Chondrocyte (in vitro differentiated cells): ENCODE measurements at regions not wholly inside any gene's neighbourhood (a gene's known extent, or its start where the extent isn't known, plus 50 kb on each side); places are given as distances from the start of the nearest gene placed in this dataset.

Experiments
- DNase-seq: peaks from one replicate; pipeline ENCODE4 v3.0.0; 2021; ENCODE audit warnings: mixed read lengths, low spot score
- H3K27ac Mint-ChIP-seq: one replicate; pipeline ENCODE4 v1.8.0; 2021; ENCODE audit warnings: mild to moderate bottlenecking, moderate library complexity, mixed read lengths; ENCODE audit not compliant: unreplicated experiment
- H3K27me3 Mint-ChIP-seq: 2 replicates; pipeline ENCODE4 v1.8.0; 2021; ENCODE audit warnings: low read depth, mixed read lengths
- H3K36me3 Mint-ChIP-seq: 2 replicates; pipeline ENCODE4 v1.8.0; 2021; ENCODE audit warnings: low read depth, mixed read lengths
- H3K4me1 Mint-ChIP-seq: 2 replicates; pipeline ENCODE4 v1.8.0; 2021; ENCODE audit warnings: low read depth, mild to moderate bottlenecking, mixed read lengths
- H3K4me3 Mint-ChIP-seq: one replicate; pipeline ENCODE4 v1.8.0; 2021; ENCODE audit warnings: mild to moderate bottlenecking, moderate library complexity, mixed read lengths; ENCODE audit not compliant: unreplicated experiment
- H3K9me3 Mint-ChIP-seq: 2 replicates; pipeline ENCODE4 v1.8.0; 2021; ENCODE audit warnings: low read depth, mixed read lengths
- CTCF ChIP-seq: fragments of 200-600 bp; sonication (generic); IDR thresholded peaks from 2 replicates; pipeline ENCODE4 v1.5.0; 2021; ENCODE audit warnings: antibody characterized with exemption, mild to moderate bottlenecking, moderate library complexity

- no peak for TF ChIP-seq CTCF
- H3K27ac Mint-ChIP-seq, result no peak overlapping the region
- no peak for DNase-seq
- peaks cover 5% of the 10 kb centered on the region for H3K4me1 Mint-ChIP-seq
- no peak overlapping the region for H3K4me3 Mint-ChIP-seq
- H3K27me3 Mint-ChIP-seq, result peaks cover 21% of the 10 kb centered on the region
- H3K36me3 Mint-ChIP-seq, result no peaks in the 10 kb centered on the region
- H3K9me3 Mint-ChIP-seq, result no peaks in the 10 kb centered on the region
Observed at GRCh38 chr13:111472083-111472482, 151.6 kb downstream of the TEX29 start.

- Mint-ChIP-seq H3K27me3 (peaks cover 18% of the 10 kb centered on the region), H3K4me3 (no peak overlapping the region), H3K36me3 (no peaks in the 10 kb centered on the region), H3K9me3 (no peaks in the 10 kb centered on the region), H3K27ac (no peak overlapping the region), H3K4me1 (peaks cover 5% of the 10 kb centered on the region)
- no peak for DNase-seq
- TF ChIP-seq CTCF, result no peak
Observed at GRCh38 chr13:111472559-111473460, 152.4 kb downstream of the TEX29 start.

GRCh38 chr13:111474136-111475002 lies 153.9 kb downstream of the TEX29 start:
- Mint-ChIP-seq H3K36me3 (no peaks in the 10 kb centered on the region), H3K27me3 (peaks cover 21% of the 10 kb centered on the region), H3K4me3 (no peak overlapping the region), H3K4me1 (peaks cover 5% of the 10 kb centered on the region), H3K27ac (no peak overlapping the region), H3K9me3 (no peaks in the 10 kb centered on the region)
- peak; percentile 88 for TF ChIP-seq CTCF
- DNase-seq, result no peak

- H3K4me1 Mint-ChIP-seq, result no peaks in the 10 kb centered on the region
- no peaks in the 10 kb centered on the region for H3K9me3 Mint-ChIP-seq
- TF ChIP-seq CTCF, result no peak
- no peak overlapping the region for H3K4me3 Mint-ChIP-seq
- no peak for DNase-seq
- peaks cover 27% of the 10 kb centered on the region for H3K27me3 Mint-ChIP-seq
- no peak overlapping the region for H3K27ac Mint-ChIP-seq
- H3K36me3 Mint-ChIP-seq, result no peaks in the 10 kb centered on the region
Observed at GRCh38 chr13:111475488-111475887, 155.0 kb downstream of the TEX29 start.

- H3K27ac Mint-ChIP-seq, result no peak overlapping the region
- no peak overlapping the region for H3K4me3 Mint-ChIP-seq
- H3K36me3 Mint-ChIP-seq, result no peaks in the 10 kb centered on the region
- no peaks in the 10 kb centered on the region for H3K9me3 Mint-ChIP-seq
- TF ChIP-seq CTCF, result no peak
- DNase-seq, result no peak
- H3K27me3 Mint-ChIP-seq, result peaks cover 33% of the 10 kb centered on the region
- no peaks in the 10 kb centered on the region for H3K4me1 Mint-ChIP-seq
Observed at GRCh38 chr13:111476197-111476596, 155.8 kb downstream of the TEX29 start.
